Neutrophil (primary cell): ENCODE measurements at regions not wholly inside any gene's neighbourhood (a gene's known extent, or its start where the extent isn't known, plus 50 kb on each side); places are given as distances from the start of the nearest gene placed in this dataset.

Experiments
- H3K27ac ChIP-seq: fragments of 200-600 bp; sonication (generic); 2 replicates; pipeline ENCODE4 v1.5.1; 2016; ENCODE audit warnings: mild to moderate bottlenecking, moderate library complexity
- H3K27me3 ChIP-seq: fragments of 200-600 bp; sonication (generic); 2 replicates; pipeline ENCODE4 v1.6.0; 2016; ENCODE audit warnings: mild to moderate bottlenecking
- H3K36me3 ChIP-seq: fragments of 200-600 bp; sonication (generic); 2 replicates; pipeline ENCODE4 v1.5.1; 2017
- H3K4me1 ChIP-seq, 2 experiments: fragments of 200-600 bp in 1 of 2; sonication (generic) in 1 of 2; 1 replicate in 1 of 2; 2 replicates in 1 of 2; pipeline versions ENCODE4 v1.5.1 to v1.6.1; 2013 to 2016; ENCODE audit warnings: low read depth in 1 of 2, low read length in 1 of 2, mild to moderate bottlenecking in 1 of 2, moderate library complexity in 1 of 2; ENCODE audit not compliant: control insufficient read depth in 1 of 2, insufficient read depth in 1 of 2
- H3K4me3 ChIP-seq, 2 experiments: fragments of 200-600 bp in 1 of 2; sonication (generic) in 1 of 2; 1 replicate in 1 of 2; 2 replicates in 1 of 2; pipeline ENCODE4 v1.5.1; 2013 to 2016; ENCODE audit warnings: low read depth in 1 of 2, low read length in 1 of 2, mild to moderate bottlenecking in 1 of 2, moderate library complexity in 1 of 2
- H3K9me3 ChIP-seq: fragments of 200-600 bp; sonication (generic); 2 replicates; pipeline ENCODE4 v1.5.1; 2016
- TF ChIP-seq, protein P1 (sequence below): fragments of 200-600 bp; sonication (generic); IDR thresholded peaks from 2 replicates; pipeline ENCODE4 v1.5.1; 2016; ENCODE audit warnings: antibody characterized with exemption

DNA sequence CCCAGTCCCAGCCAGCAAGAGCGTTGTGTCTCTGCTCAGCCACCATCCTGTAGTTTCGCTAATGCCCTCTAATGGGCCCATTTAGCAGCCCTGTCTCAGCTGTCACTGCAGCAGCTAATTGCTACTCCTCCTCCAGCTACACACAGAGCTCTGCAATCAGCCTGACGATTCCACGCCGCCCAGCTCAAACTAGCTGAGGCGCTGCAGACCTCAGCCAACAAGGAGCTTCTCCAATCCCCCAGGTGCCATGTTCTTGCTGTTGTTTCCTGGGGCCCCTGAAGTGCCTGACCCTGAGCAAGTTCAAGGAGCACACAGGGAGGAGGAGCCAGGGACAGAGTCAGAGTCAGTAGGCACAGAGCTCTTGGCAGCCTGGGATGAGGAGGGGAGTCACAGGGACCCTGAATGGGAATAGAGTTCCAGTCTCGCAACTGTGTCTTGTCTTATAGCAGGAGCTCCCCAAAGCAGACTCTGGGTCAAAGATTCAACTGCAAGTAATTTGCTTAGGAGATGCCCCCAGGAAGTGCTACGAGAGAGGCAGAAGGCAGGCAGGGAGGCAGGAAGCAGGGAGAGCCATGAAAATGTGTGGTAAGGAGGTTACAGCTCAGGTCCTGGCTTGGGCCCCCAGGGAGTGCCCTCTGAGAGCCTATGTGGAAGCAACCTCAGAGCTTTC lies 135.8 kb upstream of the UNC5B start:
- no peaks in the 10 kb centered on the region for H3K36me3 ChIP-seq
- H3K27ac ChIP-seq, result no peak overlapping the region
- TF ChIP-seq, protein P1, sequence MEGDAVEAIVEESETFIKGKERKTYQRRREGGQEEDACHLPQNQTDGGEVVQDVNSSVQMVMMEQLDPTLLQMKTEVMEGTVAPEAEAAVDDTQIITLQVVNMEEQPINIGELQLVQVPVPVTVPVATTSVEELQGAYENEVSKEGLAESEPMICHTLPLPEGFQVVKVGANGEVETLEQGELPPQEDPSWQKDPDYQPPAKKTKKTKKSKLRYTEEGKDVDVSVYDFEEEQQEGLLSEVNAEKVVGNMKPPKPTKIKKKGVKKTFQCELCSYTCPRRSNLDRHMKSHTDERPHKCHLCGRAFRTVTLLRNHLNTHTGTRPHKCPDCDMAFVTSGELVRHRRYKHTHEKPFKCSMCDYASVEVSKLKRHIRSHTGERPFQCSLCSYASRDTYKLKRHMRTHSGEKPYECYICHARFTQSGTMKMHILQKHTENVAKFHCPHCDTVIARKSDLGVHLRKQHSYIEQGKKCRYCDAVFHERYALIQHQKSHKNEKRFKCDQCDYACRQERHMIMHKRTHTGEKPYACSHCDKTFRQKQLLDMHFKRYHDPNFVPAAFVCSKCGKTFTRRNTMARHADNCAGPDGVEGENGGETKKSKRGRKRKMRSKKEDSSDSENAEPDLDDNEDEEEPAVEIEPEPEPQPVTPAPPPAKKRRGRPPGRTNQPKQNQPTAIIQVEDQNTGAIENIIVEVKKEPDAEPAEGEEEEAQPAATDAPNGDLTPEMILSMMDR, result no peak
- no peaks in the 10 kb centered on the region for H3K4me1 ChIP-seq
- no peak overlapping the region for H3K4me3 ChIP-seq
- no peaks in the 10 kb centered on the region for H3K27me3 ChIP-seq
- no peaks in the 10 kb centered on the region for H3K9me3 ChIP-seq

GRCh38 chr10:71077143-71077581 lies 135.2 kb upstream of the UNC5B start:
- H3K27me3 ChIP-seq, result no peaks in the 10 kb centered on the region
- H3K4me3 ChIP-seq, result no peak overlapping the region
- no peak overlapping the region for H3K27ac ChIP-seq
- no peaks in the 10 kb centered on the region for H3K4me1 ChIP-seq
- no peaks in the 10 kb centered on the region for H3K36me3 ChIP-seq
- TF ChIP-seq, protein P1, result no peak
- H3K9me3 ChIP-seq, result no peaks in the 10 kb centered on the region

DNA sequence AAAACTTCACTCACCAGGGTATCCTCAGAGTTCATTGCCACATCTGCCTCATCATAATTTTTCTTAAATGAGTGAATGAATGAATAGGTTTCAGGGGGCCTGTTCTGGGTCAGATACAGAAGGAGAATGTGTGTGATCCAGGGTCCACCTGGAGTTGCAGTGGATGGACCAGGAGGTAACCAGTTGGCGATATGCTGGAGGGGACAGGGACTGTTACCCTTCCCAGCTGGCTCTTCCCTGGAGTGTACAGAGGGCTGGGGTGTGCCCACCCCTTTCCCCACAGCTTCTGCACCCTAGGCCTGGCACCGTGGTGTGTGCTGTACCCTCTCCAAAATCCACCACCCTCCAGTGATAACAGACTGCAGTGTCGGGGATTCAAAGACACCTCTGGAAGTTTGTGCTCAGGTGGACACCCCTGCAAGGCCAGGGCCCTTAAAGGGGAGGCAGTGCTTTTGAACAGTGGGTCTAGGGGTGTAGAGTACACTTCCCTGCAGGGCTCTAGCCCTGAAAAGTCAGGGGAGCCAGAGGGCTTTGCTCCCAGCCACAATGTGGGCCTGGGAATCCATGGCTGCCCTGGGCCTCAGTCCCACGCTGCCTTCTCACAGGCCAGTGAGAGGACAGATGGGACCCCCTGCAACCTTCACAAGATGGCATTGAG lies 134.4 kb upstream of the UNC5B start:
- TF ChIP-seq, protein P1, result no peak
- Histone ChIP-seq H3K27ac (no peak overlapping the region), H3K4me1 (no peaks in the 10 kb centered on the region), H3K36me3 (no peaks in the 10 kb centered on the region), H3K4me3 (no peak overlapping the region), H3K9me3 (no peaks in the 10 kb centered on the region), H3K27me3 (no peaks in the 10 kb centered on the region)

- H3K9me3 ChIP-seq, result no peaks in the 10 kb centered on the region
- H3K4me1 ChIP-seq, result no peaks in the 10 kb centered on the region
- H3K27ac ChIP-seq, result no peak overlapping the region
- no peaks in the 10 kb centered on the region for H3K36me3 ChIP-seq
- TF ChIP-seq, protein P1, result no peak
- H3K4me3 ChIP-seq, result no peak overlapping the region
- no peaks in the 10 kb centered on the region for H3K27me3 ChIP-seq
Observed at GRCh38 chr10:71078454-71079145, 133.8 kb upstream of the UNC5B start.

DNA sequence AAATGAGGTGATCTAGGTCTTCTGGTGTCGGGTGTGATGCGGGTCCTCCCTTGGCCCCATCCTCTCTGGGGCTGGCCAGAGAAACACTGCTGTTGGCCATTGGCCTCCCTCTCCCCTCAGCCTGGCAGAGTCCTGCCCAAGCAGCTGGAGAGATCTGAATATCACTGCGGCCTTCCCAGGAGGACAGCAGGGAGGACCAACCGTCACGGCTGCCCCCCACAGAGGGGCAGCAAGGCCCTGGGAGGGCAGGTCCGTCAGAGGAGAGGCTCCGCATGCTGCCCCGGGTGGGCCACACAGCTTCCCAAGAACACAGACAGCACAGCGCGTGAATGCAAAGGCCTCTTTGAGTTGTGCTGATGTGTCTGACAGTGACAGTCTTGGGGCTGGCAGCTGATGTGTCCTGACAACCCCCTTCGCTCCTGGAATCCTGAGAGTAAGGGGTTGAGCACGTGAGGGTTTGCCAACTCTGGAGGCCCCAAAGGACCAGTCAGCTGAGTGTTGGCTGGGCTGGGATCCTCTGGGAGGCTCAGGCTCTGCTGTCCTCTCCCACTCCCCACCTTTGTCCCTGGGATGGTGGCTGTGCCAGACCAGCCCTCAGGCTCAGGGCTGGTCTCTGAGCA lies 132.5 kb upstream of the UNC5B start:
- Histone ChIP-seq H3K9me3 (no peaks in the 10 kb centered on the region), H3K4me3 (no peak overlapping the region), H3K36me3 (no peaks in the 10 kb centered on the region), H3K27ac (no peak overlapping the region), H3K4me1 (no peaks in the 10 kb centered on the region), H3K27me3 (no peaks in the 10 kb centered on the region)
- TF ChIP-seq, protein P1, result no peak
